Loucy (cell line): ENCODE measurements at regions not wholly inside any gene's neighbourhood (a gene's known extent, or its start where the extent isn't known, plus 50 kb on each side); places are given as distances from the start of the nearest gene placed in this dataset.

Experiments used
- H2AFZ ChIP-seq: fragments of 200-600 bp; sonication (generic); 2 replicates; pipeline ENCODE4 v1.6.0; 2016; ENCODE audit warnings: antibody characterized with exemption, mild to moderate bottlenecking, low read length, moderate library complexity
- H3F3A ChIP-seq: fragments of 200-600 bp; 2 replicates; pipeline ENCODE4 v1.6.0; 2016; ENCODE audit warnings: antibody characterized with exemption, low read depth, mild to moderate bottlenecking
- H3K27me3 ChIP-seq: fragments of 200-600 bp; sonication (generic); 2 replicates; pipeline ENCODE4 v1.6.1; 2014; ENCODE audit warnings: low read length, mild to moderate bottlenecking; ENCODE audit not compliant: insufficient read depth, poor library complexity, severe bottlenecking
- H3K36me3 ChIP-seq: fragments of 200-600 bp; sonication (generic); 2 replicates; pipeline ENCODE4 v1.6.1; 2016; ENCODE audit warnings: low read length; ENCODE audit not compliant: insufficient read depth
- H3K4me1 ChIP-seq: fragments of 200-600 bp; sonication (generic); 2 replicates; pipeline ENCODE4 v1.5.1; 2014; ENCODE audit warnings: low read length, mild to moderate bottlenecking; ENCODE audit not compliant: insufficient read depth, poor library complexity, severe bottlenecking
- H3K4me2 ChIP-seq: fragments of 200-600 bp; sonication (generic); 2 replicates; pipeline ENCODE4 v1.6.0; 2014; ENCODE audit warnings: antibody characterized with exemption, low read length, low read depth, mild to moderate bottlenecking; ENCODE audit not compliant: poor library complexity, severe bottlenecking
- H3K4me3 ChIP-seq: fragments of 200-600 bp; sonication (generic); 2 replicates; pipeline ENCODE4 v1.5.1; 2014; ENCODE audit warnings: low read length, mild to moderate bottlenecking, mixed read lengths; ENCODE audit not compliant: poor library complexity, severe bottlenecking
- H3K79me2 ChIP-seq: fragments of 200-600 bp; sonication (generic); 2 replicates; pipeline ENCODE4 v1.6.1; 2014; ENCODE audit warnings: low read length; ENCODE audit not compliant: insufficient read depth
- H3K9ac ChIP-seq: fragments of 200-600 bp; sonication (generic); 2 replicates; pipeline ENCODE4 v1.6.0; 2014; ENCODE audit warnings: mild to moderate bottlenecking, low read depth, low read length, moderate library complexity; ENCODE audit not compliant: poor library complexity, severe bottlenecking
- H3K9me2 ChIP-seq: fragments of 200-600 bp; sonication (generic); replicated peaks from 2 replicates; pipeline ENCODE4 v1.6.1; 2016; ENCODE audit warnings: low read depth, low read length, mixed read lengths
- H3K9me3 ChIP-seq: fragments of 200-600 bp; sonication (generic); 2 replicates; pipeline ENCODE4 v1.6.1; 2014; ENCODE audit warnings: mild to moderate bottlenecking, antibody characterized with exemption, low read length, low read depth; ENCODE audit not compliant: insufficient read depth
- H4K20me1 ChIP-seq: fragments of 200-600 bp; sonication (generic); 2 replicates; pipeline ENCODE4 v1.6.0; 2014; ENCODE audit warnings: antibody characterized with exemption, low read length, mild to moderate bottlenecking; ENCODE audit not compliant: insufficient read depth, poor library complexity, severe bottlenecking
- CTCF ChIP-seq: fragments of 200-600 bp; sonication (generic); conservative IDR thresholded peaks from 2 replicates; pipeline ENCODE4 v1.5.1; 2014; ENCODE audit warnings: mild to moderate bottlenecking, antibody characterized with exemption, low read length
- EZH2phosphoT487 ChIP-seq: fragments of 200-600 bp; IDR thresholded peaks from 2 replicates; pipeline ENCODE4 v1.6.1; 2018; ENCODE audit warnings: antibody characterized with exemption, mild to moderate bottlenecking, moderate library complexity, borderline replicate concordance

GRCh38 chr16:66265556-66266141 is 100.8 kb upstream of the CDH5 start:
- TF ChIP-seq EZH2phosphoT487 (no peak), CTCF (no peak)
- no peak overlapping the region for H2AFZ ChIP-seq
- no peak overlapping the region for H3K4me3 ChIP-seq
- no peak overlapping the region for H3K9ac ChIP-seq
- H3K9me3 ChIP-seq = no peaks in the 10 kb centered on the region
- no peaks in the 10 kb centered on the region for H3K36me3 ChIP-seq
- no peaks in the 10 kb centered on the region for H3F3A ChIP-seq
- H3K9me2 ChIP-seq = no peaks in the 10 kb centered on the region
- H3K4me1 ChIP-seq = peaks cover 7% of the 10 kb centered on the region
- H3K79me2 ChIP-seq = no peaks in the 10 kb centered on the region
- no peaks in the 10 kb centered on the region for H3K27me3 ChIP-seq
- H3K4me2 ChIP-seq = no peak overlapping the region
- H4K20me1 ChIP-seq = no peaks in the 10 kb centered on the region

GRCh38 chr16:66265048-66265415 is 101.5 kb upstream of the CDH5 start:
- no peak overlapping the region for H3K4me2 ChIP-seq
- no peaks in the 10 kb centered on the region for H4K20me1 ChIP-seq
- no peaks in the 10 kb centered on the region for H3F3A ChIP-seq
- no peaks in the 10 kb centered on the region for H3K79me2 ChIP-seq
- no peak overlapping the region for H3K4me3 ChIP-seq
- H2AFZ ChIP-seq = no peak overlapping the region
- H3K9ac ChIP-seq = no peak overlapping the region
- TF ChIP-seq CTCF = no peak
- TF ChIP-seq EZH2phosphoT487 = no peak
- H3K27me3 ChIP-seq = no peaks in the 10 kb centered on the region
- no peaks in the 10 kb centered on the region for H3K9me3 ChIP-seq
- H3K36me3 ChIP-seq = no peaks in the 10 kb centered on the region
- no peaks in the 10 kb centered on the region for H3K9me2 ChIP-seq
- H3K4me1 ChIP-seq = peaks cover 7% of the 10 kb centered on the region

GRCh38 chr16:66264311-66265047 is 102.0 kb upstream of the CDH5 start:
- no peak overlapping the region for H3K9ac ChIP-seq
- no peak for TF ChIP-seq EZH2phosphoT487
- no peak for TF ChIP-seq CTCF
- H3K36me3 ChIP-seq = no peaks in the 10 kb centered on the region
- H3F3A ChIP-seq = no peaks in the 10 kb centered on the region
- H3K4me1 ChIP-seq = peaks cover 7% of the 10 kb centered on the region
- H3K27me3 ChIP-seq = no peaks in the 10 kb centered on the region
- H4K20me1 ChIP-seq = no peaks in the 10 kb centered on the region
- no peaks in the 10 kb centered on the region for H3K9me2 ChIP-seq
- H2AFZ ChIP-seq = no peak overlapping the region
- H3K9me3 ChIP-seq = no peaks in the 10 kb centered on the region
- H3K4me3 ChIP-seq = no peak overlapping the region
- H3K4me2 ChIP-seq = no peak overlapping the region
- H3K79me2 ChIP-seq = no peaks in the 10 kb centered on the region
